GM23338 (cell line): ENCODE measurements at regions not wholly inside any gene's neighbourhood (a gene's known extent, or its start where the extent isn't known, plus 50 kb on each side); places are given as distances from the start of the nearest gene placed in this dataset.

ENCODE experiments used
- ATAC-seq: fragments of 200-7000 bp; cut with Tn5 transposase; 3 replicates; pipeline ENCODE4 v1.9.1; 2020
- DNase-seq: peaks from one replicate; pipeline ENCODE4 v3.0.0-alpha.2; 2015; ENCODE audit warnings: low spot score
- H2AFZ ChIP-seq: fragments of 200-600 bp; sonication (generic); 2 replicates; pipeline ENCODE4 v1.8.0; 2016; ENCODE audit warnings: antibody characterized with exemption, mild to moderate bottlenecking, moderate library complexity
- H3F3A ChIP-seq: fragments of 200-600 bp; sonication (generic); replicated peaks from 2 replicates; pipeline ENCODE4 v1.8.0; 2017; ENCODE audit warnings: antibody characterized with exemption, mixed run types, low read depth
- H3K27ac ChIP-seq: fragments of 200-600 bp; sonication (generic); 2 replicates; pipeline ENCODE4 v1.6.1; 2016; ENCODE audit warnings: low read depth
- H3K27me3 ChIP-seq: fragments of 200-600 bp; sonication (generic); 2 replicates; pipeline ENCODE4 v1.8.0; 2016; ENCODE audit warnings: mild to moderate bottlenecking, mixed run types, moderate library complexity; ENCODE audit not compliant: insufficient read depth
- H3K36me3 ChIP-seq: fragments of 200-600 bp; sonication (generic); 2 replicates; pipeline ENCODE4 v1.8.0; 2016; ENCODE audit warnings: mild to moderate bottlenecking; ENCODE audit not compliant: insufficient read depth
- H3K4me1 ChIP-seq: fragments of 200-600 bp; sonication (generic); 2 replicates; pipeline ENCODE4 v1.8.0; 2016; ENCODE audit warnings: mild to moderate bottlenecking, moderate library complexity; ENCODE audit not compliant: insufficient read depth
- H3K4me2 ChIP-seq: fragments of 200-600 bp; sonication (generic); 2 replicates; pipeline ENCODE4 v1.7.1; 2017; ENCODE audit warnings: mixed run types
- H3K4me3 ChIP-seq: fragments of 200-600 bp; sonication (generic); 2 replicates; pipeline ENCODE4 v1.6.1; 2016; ENCODE audit warnings: mixed run types
- H3K79me2 ChIP-seq: fragments of 200-600 bp; sonication (generic); replicated peaks from 2 replicates; pipeline ENCODE4 v1.8.0; 2017; ENCODE audit warnings: mild to moderate bottlenecking; ENCODE audit not compliant: insufficient read depth
- H3K9me2 ChIP-seq: fragments of 200-600 bp; sonication (generic); 2 replicates; pipeline ENCODE4 v1.8.0; 2017; ENCODE audit not compliant: insufficient read depth
- H4K20me1 ChIP-seq: fragments of 200-600 bp; sonication (generic); replicated peaks from 2 replicates; pipeline ENCODE4 v1.8.0; 2017; ENCODE audit warnings: mild to moderate bottlenecking; ENCODE audit not compliant: insufficient read depth
- H3K27ac Mint-ChIP-seq: 2 replicates; pipeline ENCODE4 v1.8.0; 2020; ENCODE audit warnings: inconsistent platforms, mild to moderate bottlenecking, moderate library complexity, mixed read lengths
- H3K27me3 Mint-ChIP-seq: 3 replicates; pipeline ENCODE4 v1.8.0; 2022; ENCODE audit warnings: low read depth, mild to moderate bottlenecking, moderate library complexity, mixed read lengths, inconsistent platforms; ENCODE audit not compliant: insufficient read depth, poor library complexity
- H3K36me3 Mint-ChIP-seq: 3 replicates; pipeline ENCODE4 v1.8.0; 2021; ENCODE audit warnings: low read depth, mild to moderate bottlenecking, inconsistent platforms, moderate library complexity, mixed read lengths
- H3K4me1 Mint-ChIP-seq: 3 replicates; pipeline ENCODE4 v1.8.0; 2020; ENCODE audit warnings: mild to moderate bottlenecking, inconsistent platforms, mixed read lengths
- H3K4me3 Mint-ChIP-seq: 3 replicates; pipeline ENCODE4 v1.8.0; 2021; ENCODE audit warnings: moderate library complexity, mild to moderate bottlenecking, inconsistent platforms, mixed read lengths
- H3K9me3 Mint-ChIP-seq: 3 replicates; pipeline ENCODE4 v1.8.0; 2020; ENCODE audit warnings: moderate library complexity, mild to moderate bottlenecking, inconsistent platforms, mixed read lengths
- CREB1 ChIP-seq: fragments of 250-450 bp; sonication (Bioruptor Pico); IDR thresholded peaks from 2 replicates; pipeline ENCODE4 v1.5.0; 2020; ENCODE audit warnings: low read depth, mild to moderate bottlenecking, moderate library complexity
- CTCF ChIP-seq, 2 experiments: fragments of 200-600 bp in 1 of 2; sonication (generic) in 1 of 2; conservative IDR thresholded peaks; 2 replicates each; pipeline versions ENCODE4 v1.5.1 to v1.6.1; 2016 to 2017; ENCODE audit warnings: antibody characterized with exemption in 2 of 2, low read depth in 2 of 2, mild to moderate bottlenecking in 2 of 2, moderate library complexity in 1 of 2
- ETS1 ChIP-seq: IDR thresholded peaks from 2 replicates; pipeline ENCODE4 v1.6.1; 2016; ENCODE audit warnings: antibody characterized with exemption
- EZH2phosphoT487 ChIP-seq: fragments of 200-600 bp; sonication (generic); IDR thresholded peaks from one replicate; pipeline ENCODE4 v1.8.1; 2018; ENCODE audit warnings: antibody characterized with exemption; ENCODE audit not compliant: unreplicated experiment
- JUNB ChIP-seq: IDR thresholded peaks from one replicate; pipeline ENCODE4 v1.6.1; 2016; ENCODE audit warnings: antibody characterized with exemption; ENCODE audit not compliant: unreplicated experiment
- NANOG ChIP-seq: IDR thresholded peaks from 2 replicates; pipeline ENCODE4 v1.6.1; 2016; ENCODE audit warnings: antibody characterized with exemption, borderline replicate concordance
- ZNF114 ChIP-seq: fragments of 250-450 bp; sonication (Bioruptor Pico); IDR thresholded peaks from 2 replicates; pipeline ENCODE4 v1.5.0; 2020; ENCODE audit warnings: mild to moderate bottlenecking, moderate library complexity
- ZNF331 ChIP-seq: fragments of 250-450 bp; sonication (Bioruptor Pico); IDR thresholded peaks from 2 replicates; pipeline ENCODE4 v1.5.0; 2020; ENCODE audit warnings: low read depth, mild to moderate bottlenecking, moderate library complexity
- ZNF462 ChIP-seq: fragments of 250-450 bp; sonication (Bioruptor Pico); IDR thresholded peaks from 2 replicates; pipeline ENCODE4 v1.5.0; 2020; ENCODE audit warnings: mild to moderate bottlenecking, moderate library complexity

- TF ChIP-seq ETS1 = no peak
These were observed 80.3 kb upstream of the FBRSL1 start (continued) for GRCh38 chr12:132409495-132410295.

GRCh38 chr12:132408626-132409494 is 79.5 kb upstream of the GALNT9 start:
- H3F3A ChIP-seq = no peaks in the 10 kb centered on the region
- H3K79me2 ChIP-seq = no peaks in the 10 kb centered on the region
- ATAC-seq (no peak), DNase-seq (no peak)
- Mint-ChIP-seq H3K4me3 (no peak overlapping the region), H3K27me3 (peaks cover 15% of the 10 kb centered on the region), H3K36me3 (no peaks in the 10 kb centered on the region), H3K4me1 (no peaks in the 10 kb centered on the region), H3K9me3 (no peaks in the 10 kb centered on the region), H3K27ac (no peak overlapping the region)
- no peaks in the 10 kb centered on the region for H3K4me1 ChIP-seq
- no peaks in the 10 kb centered on the region for H3K36me3 ChIP-seq
- no peaks in the 10 kb centered on the region for H4K20me1 ChIP-seq
- no peaks in the 10 kb centered on the region for H3K27me3 ChIP-seq
- no peak overlapping the region for H3K4me2 ChIP-seq
- H3K9me2 ChIP-seq = no peaks in the 10 kb centered on the region
- H2AFZ ChIP-seq = no peak overlapping the region
- no peak overlapping the region for H3K4me3 ChIP-seq
- no peak overlapping the region for H3K27ac ChIP-seq
- no peak for TF ChIP-seq ZNF462 (CRISPR knock-in tag)
- TF ChIP-seq CREB1 (CRISPR knock-in tag) = no peak
- TF ChIP-seq JUNB = no peak
- no peak for TF ChIP-seq ZNF331 (CRISPR knock-in tag)
- TF ChIP-seq EZH2phosphoT487 = no peak
- no peak for TF ChIP-seq NANOG
- no peak for TF ChIP-seq ZNF114
- TF ChIP-seq CTCF (conservative IDR thresholded peaks at IDR 0.05; ENCODE audit: low read depth in 2 of 2) = no peak
- TF ChIP-seq ETS1 = no peak
